WERI-Rb-1 (cell line): ENCODE measurements at regions not wholly inside any gene's neighbourhood (a gene's known extent, or its start where the extent isn't known, plus 50 kb on each side); places are given as distances from the start of the nearest gene placed in this dataset.

ENCODE experiments used
- DNase-seq: peaks from one replicate; pipeline ENCODE4 v3.0.0-alpha.2; 2020
- H3K27ac ChIP-seq: fragments of 250-450 bp; sonication (Bioruptor Pico); 2 replicates; pipeline ENCODE4 v1.5.1; 2020; ENCODE audit warnings: mild to moderate bottlenecking, moderate library complexity
- H3K27me3 ChIP-seq: fragments of 250-450 bp; sonication (Bioruptor Pico); 2 replicates; pipeline ENCODE4 v1.5.1; 2021; ENCODE audit warnings: mild to moderate bottlenecking, low read depth, moderate library complexity; ENCODE audit not compliant: insufficient read depth, severe bottlenecking
- H3K36me3 ChIP-seq: fragments of 250-450 bp; sonication (Bioruptor Pico); 2 replicates; pipeline ENCODE4 v1.5.1; 2020; ENCODE audit warnings: mild to moderate bottlenecking, moderate library complexity
- H3K4me3 ChIP-seq: 2 replicates; pipeline ENCODE4 v1.5.1; 2011; ENCODE audit warnings: low read depth, mild to moderate bottlenecking, control low read depth, low read length
- H3K9me3 ChIP-seq: fragments of 250-450 bp; sonication (Bioruptor Pico); 2 replicates; pipeline ENCODE4 v1.5.1; 2021; ENCODE audit warnings: mild to moderate bottlenecking, moderate library complexity; ENCODE audit not compliant: severe bottlenecking
- TF ChIP-seq, protein P1 (sequence below): IDR thresholded peaks from 2 replicates; pipeline ENCODE4 v1.5.1; 2011; ENCODE audit warnings: low read depth, mild to moderate bottlenecking, control low read depth, inconsistent platforms, low read length

DNA sequence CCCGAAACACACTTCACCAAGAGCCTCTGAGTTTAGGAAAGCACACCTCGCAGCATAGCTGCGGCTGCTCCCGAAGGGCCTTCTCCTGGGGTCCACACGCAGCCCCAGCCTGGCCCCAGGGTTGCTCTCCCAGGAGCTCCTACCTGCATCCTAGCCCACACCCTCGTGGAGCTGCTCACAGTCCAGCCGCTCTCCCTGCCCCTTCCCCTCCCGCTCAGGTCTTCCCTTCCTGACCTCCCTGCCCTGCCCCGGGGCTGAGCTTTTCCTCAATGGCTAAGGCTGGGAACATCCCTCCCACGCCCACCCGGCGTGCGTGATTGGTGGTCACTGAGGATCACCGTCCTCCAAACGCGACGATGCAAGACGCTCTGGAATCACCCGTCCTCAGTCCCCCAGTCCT lies 205.8 kb downstream of the FNDC1 start:
- no peak for DNase-seq
- no peak overlapping the region for H3K4me3 ChIP-seq
- no peak overlapping the region for H3K27ac ChIP-seq
- no peaks in the 10 kb centered on the region for H3K36me3 ChIP-seq
- H3K27me3 ChIP-seq: peaks cover 83% of the 10 kb centered on the region
- TF ChIP-seq, protein P1, sequence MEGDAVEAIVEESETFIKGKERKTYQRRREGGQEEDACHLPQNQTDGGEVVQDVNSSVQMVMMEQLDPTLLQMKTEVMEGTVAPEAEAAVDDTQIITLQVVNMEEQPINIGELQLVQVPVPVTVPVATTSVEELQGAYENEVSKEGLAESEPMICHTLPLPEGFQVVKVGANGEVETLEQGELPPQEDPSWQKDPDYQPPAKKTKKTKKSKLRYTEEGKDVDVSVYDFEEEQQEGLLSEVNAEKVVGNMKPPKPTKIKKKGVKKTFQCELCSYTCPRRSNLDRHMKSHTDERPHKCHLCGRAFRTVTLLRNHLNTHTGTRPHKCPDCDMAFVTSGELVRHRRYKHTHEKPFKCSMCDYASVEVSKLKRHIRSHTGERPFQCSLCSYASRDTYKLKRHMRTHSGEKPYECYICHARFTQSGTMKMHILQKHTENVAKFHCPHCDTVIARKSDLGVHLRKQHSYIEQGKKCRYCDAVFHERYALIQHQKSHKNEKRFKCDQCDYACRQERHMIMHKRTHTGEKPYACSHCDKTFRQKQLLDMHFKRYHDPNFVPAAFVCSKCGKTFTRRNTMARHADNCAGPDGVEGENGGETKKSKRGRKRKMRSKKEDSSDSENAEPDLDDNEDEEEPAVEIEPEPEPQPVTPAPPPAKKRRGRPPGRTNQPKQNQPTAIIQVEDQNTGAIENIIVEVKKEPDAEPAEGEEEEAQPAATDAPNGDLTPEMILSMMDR: no peak
- H3K9me3 ChIP-seq: no peaks in the 10 kb centered on the region

DNA sequence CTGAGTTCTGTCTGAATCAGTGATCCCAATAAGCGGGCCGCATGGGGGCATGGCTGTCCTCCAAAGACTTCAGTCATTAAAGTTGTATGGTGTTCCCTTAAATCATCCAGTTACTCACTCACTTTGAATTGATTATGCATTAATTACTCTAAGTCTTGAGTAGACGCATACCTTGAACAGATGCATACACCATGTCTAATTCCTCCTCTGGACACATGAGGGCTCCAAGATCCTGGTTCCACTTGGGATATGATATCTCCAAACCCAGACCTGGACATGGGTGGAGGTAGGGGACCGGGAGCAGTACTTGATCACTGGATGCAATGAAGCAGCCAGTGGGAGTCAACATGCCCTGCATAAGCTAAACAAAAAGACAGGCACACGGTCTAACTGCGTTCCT lies 204.5 kb downstream of the FNDC1 start:
- TF ChIP-seq, protein P1: no peak
- Histone ChIP-seq H3K27me3 (peaks cover 71% of the 10 kb centered on the region), H3K36me3 (no peaks in the 10 kb centered on the region), H3K9me3 (no peaks in the 10 kb centered on the region), H3K4me3 (no peak overlapping the region), H3K27ac (no peak overlapping the region)
- DNase-seq: no peak

DNA sequence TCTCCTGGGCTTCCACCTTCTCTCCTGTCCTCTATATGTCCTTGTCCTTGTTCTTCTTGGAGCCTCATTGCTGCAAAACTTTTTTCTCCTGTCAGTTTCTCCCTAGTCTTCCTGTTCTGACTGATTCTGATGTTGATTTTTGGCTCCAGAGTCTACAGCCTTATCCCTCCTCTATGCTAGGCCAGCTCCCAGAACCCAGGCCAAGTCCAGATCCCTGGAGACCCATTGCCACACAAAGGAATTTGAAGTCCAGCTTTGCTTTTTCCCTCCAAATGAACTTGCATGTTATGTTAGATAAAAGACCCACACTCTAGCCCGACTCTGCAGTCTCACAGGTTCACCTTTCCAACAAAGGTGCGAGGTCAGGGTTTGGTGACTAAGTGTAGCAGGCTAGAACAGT lies 203.1 kb downstream of the FNDC1 start:
- H3K27me3 ChIP-seq: peaks cover 58% of the 10 kb centered on the region
- no peak overlapping the region for H3K27ac ChIP-seq
- TF ChIP-seq, protein P1: no peak
- no peaks in the 10 kb centered on the region for H3K9me3 ChIP-seq
- no peak for DNase-seq
- H3K4me3 ChIP-seq: no peak overlapping the region
- H3K36me3 ChIP-seq: no peaks in the 10 kb centered on the region

DNA sequence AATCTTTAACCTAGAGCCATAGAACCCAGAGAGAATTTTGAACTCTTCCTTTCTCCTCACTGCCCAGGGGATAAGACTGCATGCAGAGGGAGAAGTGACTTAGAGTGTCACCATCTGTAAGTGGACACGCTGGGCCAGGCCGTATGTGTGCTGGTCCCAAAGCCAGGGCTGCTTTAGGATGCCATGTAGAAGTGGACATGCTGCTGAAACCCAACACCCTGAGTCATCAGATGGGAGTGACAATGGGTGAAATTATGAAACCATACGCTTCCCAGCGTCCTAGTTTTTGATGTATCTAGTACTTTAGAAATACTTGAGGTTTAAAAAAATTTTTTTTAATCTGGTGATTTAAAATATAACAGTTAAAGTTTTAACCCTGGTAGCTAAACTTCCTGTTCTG lies 191.1 kb downstream of the FNDC1 start:
- H3K27me3 ChIP-seq: peaks cover 55% of the 10 kb centered on the region
- H3K9me3 ChIP-seq: no peaks in the 10 kb centered on the region
- TF ChIP-seq, protein P1: no peak
- no peak overlapping the region for H3K4me3 ChIP-seq
- H3K27ac ChIP-seq: no peak overlapping the region
- no peak for DNase-seq
- no peaks in the 10 kb centered on the region for H3K36me3 ChIP-seq

DNA sequence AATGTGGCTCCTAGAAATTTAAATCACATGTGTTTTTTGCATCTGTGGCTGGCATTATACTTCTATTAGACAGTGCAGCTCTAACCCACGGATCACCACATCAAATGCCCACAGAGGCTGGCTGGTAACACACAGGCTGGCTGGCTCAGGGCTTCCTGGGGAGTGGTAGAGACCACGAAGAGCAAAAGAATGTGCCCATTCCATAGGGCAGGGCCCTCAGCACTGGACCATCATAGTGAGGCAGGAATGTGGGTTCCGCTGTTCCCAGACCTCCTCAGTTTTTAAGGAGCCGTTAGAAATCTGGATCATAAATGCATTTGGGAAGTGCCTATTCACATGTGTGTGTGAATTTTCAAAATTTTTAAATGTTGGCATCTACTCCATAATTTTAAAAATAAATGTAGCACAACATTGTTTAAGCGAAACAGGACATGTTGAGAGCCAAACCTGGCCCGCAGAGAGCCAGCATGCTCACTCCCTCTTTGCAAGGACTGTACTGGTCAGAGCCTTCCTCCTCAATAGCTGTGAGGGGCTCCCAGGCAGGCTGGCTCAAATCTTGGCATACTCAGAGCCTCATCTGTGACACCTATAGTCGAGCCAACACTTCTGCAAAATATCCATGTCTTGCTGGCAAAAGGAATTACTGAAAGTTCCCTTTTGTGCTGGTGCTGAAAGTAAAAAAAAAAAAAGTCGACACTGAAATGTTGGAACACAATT lies 190.5 kb downstream of the FNDC1 start:
- H3K9me3 ChIP-seq: no peaks in the 10 kb centered on the region
- no peak overlapping the region for H3K27ac ChIP-seq
- H3K4me3 ChIP-seq: no peak overlapping the region
- no peak for DNase-seq
- H3K36me3 ChIP-seq: no peaks in the 10 kb centered on the region
- TF ChIP-seq, protein P1: no peak
- H3K27me3 ChIP-seq: peaks cover 60% of the 10 kb centered on the region

DNA sequence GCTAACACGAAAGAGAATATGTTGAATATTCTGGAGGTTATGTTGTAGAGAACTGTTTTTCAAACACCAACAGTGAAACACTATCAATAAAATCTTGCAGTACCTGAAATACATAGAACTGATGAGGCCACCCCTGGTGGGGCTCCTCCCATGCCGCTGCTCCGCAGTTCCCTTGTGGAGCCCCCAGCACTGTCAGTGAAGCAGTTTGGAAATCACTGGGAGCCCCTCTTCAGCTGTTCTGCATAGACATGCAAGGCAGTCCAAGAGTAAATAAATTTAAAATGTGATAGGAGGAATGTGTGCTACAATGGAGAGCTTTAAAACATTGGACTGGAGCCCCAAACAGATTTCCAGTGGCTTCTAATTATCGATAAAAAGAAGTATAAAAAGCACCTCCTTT lies 189.4 kb downstream of the FNDC1 start:
- TF ChIP-seq, protein P1: no peak
- no peak for DNase-seq
- no peak overlapping the region for H3K27ac ChIP-seq
- H3K4me3 ChIP-seq: no peak overlapping the region
- H3K9me3 ChIP-seq: no peaks in the 10 kb centered on the region
- H3K36me3 ChIP-seq: no peaks in the 10 kb centered on the region
- H3K27me3 ChIP-seq: peaks cover 59% of the 10 kb centered on the region
